ENCODE measurements at regions not wholly inside any gene's neighbourhood (a gene's known extent, or its start where the extent isn't known, plus 50 kb on each side); places are given as distances from the start of the nearest gene placed in this dataset.
A peak's percentile ranks its signal among the peaks of the same experiment; 100 is the strongest.

DNA sequence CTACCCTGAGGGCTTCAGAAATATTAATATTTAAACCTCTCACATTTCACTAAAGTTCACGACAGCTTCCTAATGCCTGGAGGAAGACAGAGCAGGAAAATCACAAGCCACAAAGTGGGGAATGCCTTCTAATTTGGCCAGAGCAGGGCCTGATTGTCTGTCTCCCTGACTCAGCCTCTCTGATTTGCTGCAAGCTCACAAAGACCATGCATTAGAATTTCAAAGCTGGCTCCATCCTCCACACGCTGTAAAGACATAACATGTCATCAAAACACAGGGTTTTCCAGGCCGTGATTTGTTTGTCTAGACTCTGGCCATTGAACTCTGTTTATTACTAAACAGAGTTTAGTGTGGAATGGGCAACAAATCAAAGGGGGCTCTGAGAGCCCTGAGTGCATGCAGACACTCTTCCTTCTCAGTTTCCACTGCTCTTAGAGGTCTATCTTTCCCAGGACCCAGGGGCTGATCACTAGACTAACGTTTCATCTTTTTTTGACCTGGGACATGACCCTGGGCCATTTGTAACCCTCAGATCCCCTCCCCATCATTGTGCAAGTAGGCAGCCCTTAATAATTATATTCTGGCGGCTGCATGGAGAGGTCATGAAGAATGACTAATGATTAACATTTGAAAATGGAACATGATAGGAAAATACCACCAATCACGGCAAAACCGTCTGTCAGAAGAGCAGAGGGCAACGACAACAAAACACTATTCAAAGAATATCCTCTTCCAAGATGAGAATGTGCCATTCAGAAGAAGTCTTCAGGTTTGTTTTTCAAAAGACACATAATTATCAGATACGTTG lies 140.2 kb downstream of the ENC1 start:
- no peak for DNase-seq (ENCODE audit: low read depth)

DNA sequence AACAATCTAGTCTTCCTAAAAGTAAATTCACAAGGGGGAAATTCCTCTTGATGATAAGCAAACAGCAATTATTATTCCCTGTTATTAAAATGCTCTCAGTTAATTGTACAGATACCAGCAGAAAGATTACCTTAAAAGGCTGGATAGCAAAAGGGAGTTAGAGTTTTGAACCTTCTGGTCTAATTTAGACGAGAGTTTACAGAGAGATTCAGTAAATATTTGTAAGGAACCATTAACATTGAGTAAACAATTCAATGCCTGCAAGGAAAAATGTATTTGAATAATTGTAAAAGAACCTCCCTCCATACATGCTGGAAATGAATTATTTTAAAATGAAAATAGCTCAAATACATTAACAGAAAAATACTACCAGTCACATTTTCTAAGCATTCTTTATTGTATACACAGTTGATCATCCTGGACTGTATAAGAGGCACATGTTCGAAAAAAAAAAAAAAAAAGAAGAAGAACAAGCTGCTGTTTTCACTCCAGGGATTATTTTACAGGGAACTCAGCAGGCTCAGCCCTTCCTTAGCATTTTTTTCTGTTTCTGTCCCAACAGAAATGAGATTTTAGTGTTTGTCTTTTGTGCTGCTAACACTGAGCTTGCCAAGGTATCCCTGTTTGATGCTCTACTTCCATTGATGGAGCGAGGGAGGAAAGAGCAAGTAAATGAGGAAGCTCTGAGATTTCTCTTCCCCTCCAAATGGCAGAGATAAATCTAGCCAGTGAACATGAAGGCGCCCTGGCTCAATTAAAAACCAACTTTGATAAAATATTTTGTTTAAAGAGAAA lies 141.1 kb downstream of the ENC1 start:
- no peak for DNase-seq (ENCODE audit: low read depth)

DNA sequence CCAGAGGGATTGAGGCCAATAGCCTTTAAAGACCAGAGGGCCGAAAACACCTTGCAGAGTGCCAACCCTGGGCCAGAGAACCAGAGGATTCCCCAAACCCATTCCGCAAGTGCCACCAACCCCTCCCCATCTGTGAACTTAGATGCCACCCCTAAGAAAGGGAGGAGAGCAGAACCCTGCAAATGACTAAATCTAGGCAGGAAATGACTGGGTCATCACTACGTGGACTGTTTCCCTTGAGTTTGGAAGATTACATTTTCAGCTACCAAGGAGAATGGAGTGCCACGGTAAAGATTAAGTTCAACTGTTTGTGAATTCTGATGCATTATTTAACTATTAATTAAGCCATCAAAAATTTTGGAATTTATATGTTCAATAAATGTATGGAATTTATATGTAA lies 142.8 kb downstream of the ENC1 start:
- peak; percentile 52 for DNase-seq (ENCODE audit: low read depth)

DNA sequence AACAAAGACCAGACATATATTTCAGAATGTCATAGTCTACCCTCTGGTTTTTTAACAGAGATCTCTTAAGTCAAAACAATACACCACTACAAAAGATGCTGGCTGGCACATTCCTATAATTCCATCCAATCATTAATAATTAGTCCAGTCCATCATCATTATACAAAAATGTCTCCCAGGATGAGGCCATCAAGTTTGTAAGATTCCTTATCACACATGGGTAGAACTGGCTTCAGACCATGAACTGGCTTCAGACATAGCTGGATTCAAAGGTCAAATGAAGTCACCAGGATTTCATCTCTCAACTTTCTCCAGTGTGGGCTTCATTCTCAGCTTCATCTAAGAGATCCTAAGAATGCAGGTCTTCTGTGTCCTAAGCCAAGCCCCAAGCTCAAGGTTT lies 147.1 kb downstream of the ENC1 start:
- DNase-seq (ENCODE audit: low read depth): peak; percentile 27

DNA sequence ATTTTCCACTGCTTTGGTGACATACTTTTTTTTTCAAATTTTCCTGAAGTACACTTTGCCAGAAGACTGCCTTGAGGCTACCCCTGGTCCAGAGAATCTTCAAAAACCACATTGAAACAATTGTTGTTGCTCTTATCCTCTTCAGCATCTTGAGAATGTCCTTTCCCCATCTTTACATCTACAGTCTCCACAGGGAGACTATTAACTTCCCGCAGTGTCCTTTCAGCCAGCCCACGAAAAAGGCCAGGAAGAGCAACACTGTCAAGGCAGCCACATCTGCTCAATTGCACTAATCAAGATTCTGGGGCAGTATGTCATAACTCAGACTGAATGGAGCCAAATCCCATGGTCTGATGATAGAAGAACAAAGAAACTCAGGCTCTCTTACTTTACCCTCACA lies 148.3 kb downstream of the ENC1 start:
- DNase-seq (ENCODE audit: low read depth): peak; percentile 13

DNA sequence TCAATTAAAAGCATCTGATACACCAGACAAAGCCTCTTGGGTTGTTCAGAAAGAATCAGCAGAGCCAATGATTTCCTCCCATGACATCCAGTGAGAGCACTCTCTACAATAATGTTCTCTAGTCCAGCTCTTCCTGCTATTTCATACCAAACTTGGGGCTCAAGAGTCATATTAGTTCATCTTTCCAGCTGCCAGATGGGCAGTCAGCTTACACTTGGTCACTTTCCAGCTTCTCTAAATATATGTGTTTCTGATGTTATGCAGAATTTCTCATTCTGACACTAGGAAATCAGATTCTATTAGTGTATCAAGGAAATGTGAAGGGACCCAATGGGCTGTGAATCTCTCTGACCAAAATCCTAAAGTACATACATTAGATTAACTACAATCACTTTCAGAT lies 148.9 kb downstream of the ENC1 start:
- no peak for DNase-seq (ENCODE audit: low read depth)

DNA sequence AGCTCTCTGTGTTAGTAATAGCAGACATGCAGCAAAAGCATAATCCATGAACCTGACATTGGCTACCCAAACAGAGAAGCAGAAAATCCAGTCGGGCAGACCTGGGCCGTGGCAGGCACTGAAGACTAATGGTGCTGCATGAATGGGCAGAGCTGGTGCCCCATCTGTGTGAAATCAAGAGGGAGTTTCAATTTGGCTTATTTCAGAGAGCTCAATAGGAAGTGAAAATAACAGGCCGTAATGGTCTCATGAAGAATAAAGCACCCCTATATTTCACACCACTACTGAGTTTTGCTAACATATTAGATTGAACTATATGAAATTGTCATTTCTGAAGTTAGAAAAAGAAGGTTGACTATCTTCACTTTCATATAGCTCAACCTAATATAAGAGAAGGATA lies 149.7 kb downstream of the ENC1 start:
- DNase-seq (ENCODE audit: low read depth): no peak

DNA sequence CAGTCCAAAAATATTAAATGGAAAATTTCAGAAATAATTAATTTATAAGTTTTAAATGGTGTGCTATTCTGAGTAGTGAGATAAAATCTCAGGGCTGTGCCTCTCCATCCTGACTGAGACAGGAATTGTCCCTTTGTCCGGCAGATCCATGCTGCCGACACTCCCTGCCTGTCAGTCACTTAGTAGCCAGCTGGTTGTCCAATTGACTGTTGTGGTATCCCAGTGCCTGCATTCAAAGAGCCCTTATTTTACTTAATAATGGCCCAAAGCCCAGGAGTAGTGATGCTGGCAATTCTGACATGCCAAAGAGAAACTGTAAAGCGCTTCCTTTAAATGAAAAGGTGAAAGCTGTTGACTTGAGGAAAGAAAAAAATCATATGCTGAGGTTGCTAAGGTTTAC lies 157.5 kb downstream of the ENC1 start:
- no peak for DNase-seq (ENCODE audit: low read depth)

DNA sequence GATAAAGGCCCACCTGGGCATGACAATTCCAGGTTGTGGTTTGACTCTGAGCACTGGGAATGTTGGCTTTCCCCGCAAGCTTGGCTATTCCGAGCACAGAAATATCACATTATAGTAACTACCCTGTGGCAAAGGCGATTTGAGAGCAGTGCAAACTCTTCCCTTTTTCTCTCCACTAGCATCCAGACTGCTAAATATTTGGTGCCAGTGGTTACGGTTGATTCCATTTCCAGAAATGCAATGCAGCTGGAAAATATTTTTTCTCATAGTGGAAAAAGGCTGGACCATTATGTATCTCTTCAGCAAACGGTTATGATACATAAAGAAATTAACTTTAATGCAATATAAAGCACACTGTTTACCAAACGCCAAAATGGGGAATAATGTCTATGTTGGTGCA lies 158.0 kb downstream of the ENC1 start:
- DNase-seq (ENCODE audit: low read depth): no peak

DNA sequence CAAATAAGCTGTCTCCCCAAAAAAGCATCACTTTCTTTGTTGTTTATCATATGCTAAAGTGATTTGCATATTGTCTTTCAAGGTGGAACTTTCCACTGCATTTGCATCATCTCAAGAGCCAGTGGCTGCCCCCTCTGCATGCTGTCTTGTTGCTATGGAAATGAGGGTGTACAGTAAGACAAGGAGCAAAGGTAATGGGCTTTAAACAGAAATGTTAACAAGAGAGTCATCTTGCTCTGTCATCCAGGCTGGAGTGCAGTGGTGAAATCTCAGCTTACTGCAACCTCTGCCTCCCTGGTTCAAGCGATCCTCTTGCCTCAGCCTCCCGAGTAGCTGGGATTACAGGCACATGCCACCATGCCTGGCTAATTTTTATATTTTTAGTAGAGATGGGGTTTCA lies 159.2 kb downstream of the ENC1 start:
- peak; percentile 13 for DNase-seq (ENCODE audit: low read depth)

DNA sequence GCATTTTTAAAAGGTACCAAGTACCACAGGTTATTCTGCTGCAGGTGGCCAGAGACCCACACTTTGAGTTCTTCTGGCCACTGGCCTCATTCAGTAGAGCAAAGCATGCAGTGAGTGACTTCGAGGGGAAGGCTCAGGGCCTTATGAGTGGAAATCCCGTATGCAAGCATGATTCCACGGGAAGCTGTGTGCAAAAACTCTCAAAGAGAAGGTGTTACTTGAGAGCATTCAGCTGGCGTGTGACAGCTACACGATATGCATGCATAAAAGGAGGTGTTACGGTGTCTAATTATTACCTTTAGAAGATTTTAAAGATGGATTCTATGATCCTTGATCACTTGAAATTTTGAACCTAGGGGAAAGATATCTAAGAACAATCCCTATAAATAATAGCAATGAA lies 160.3 kb downstream of the ENC1 start:
- no peak for DNase-seq (ENCODE audit: low read depth)

DNA sequence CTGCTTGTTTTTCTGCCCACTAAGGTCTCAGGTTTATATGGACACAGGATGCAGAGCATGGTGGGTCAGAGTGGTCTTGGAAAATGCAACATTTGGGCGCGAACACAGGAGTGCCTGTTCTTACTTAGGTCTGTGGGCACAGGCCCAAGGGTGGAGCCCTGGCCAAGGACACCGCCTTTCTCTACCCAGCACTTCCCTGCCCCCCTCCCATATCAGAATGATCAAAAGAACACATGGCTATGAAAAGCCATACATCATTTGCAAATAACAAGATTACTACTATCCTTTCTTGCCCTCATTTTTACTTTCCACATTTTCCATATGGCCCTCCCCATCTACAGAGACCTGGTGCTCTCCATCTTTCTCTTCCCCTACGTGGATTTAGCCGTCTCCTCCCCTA lies 162.2 kb downstream of the ENC1 start:
- no peak for DNase-seq (ENCODE audit: low read depth)

DNA sequence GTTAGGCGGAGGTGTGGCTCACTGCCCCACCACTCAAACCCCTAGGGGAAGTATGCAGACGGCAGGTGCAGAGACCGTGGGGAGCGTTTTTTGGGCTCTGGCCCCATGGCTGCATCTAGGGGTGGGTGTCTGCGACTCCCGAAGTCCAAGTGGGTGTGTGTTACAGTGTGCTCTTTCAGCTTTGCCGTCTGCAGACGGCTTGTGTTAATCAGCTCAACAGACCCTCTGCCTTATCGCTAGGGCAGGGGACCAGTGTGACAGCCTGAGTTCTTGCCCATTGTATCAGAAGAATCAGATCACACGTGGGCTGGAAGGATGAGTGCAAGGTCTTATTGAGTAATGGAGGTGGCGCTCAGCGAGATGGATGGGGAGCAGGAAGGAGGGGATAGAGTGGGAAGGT lies 162.8 kb downstream of the ENC1 start:
- no peak for DNase-seq (ENCODE audit: low read depth)

DNA sequence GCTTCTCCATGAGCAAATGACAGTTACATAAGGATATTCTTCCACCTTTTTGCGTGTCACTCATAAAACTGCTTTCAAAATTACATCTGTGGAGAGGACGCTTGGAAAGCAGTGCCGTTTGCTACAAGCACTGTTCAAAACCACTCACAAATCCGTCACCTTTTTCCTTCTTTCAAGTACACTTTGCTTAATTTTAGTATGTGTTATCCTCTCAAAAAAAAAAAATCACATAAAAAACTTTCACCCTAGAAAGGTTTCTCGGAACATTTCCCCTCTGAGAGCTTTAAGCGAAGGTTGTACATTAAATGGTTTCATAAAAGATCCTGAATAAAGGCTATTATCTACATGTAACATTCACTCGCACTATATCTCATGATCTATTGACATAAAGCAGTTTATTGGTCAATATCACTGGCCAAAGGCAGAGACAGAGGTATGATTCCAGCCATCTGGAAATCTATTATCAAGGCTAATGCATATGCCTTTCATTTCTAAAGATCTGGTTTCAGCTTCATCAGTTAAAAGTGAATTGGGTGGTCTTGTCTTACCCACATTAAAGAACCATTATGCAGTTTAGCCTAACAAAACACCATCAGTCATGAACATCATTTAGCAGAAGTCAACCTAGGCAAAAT lies 163.6 kb downstream of the ENC1 start:
- DNase-seq (ENCODE audit: low read depth): no peak

DNA sequence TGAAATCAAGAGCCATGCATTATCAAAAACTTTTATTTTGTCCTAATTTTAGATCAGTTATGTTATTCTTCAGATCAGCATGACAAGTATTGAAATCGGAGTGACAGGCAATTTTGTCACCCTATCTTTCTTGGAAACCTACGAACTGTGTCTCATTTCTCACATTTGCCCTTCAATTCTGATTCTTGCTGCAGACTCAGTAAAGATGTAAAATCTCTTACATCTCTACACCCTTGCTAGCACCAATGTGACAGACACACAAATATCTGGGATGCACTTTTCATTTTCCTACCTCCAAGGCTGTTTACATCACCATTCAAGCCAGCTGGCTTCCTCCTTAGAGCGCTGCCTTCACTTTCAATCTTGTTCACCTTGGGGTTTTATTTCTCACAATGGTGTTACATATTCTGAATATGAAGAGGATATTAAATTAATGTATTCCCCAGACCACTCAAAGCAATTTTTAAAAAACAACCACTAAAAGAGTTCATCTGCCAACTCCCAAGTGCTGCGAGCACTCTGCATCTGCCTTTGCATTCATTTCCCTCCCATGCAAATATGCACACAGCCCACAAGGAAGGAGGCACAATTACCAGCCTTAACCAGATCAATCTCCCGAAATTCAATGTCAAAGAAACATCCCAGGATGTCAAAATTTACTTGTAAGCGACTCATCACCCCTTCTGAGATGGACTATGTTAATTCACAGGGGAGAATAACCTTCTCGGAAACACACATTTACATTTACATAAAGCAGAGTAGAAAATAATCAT lies 164.3 kb downstream of the ENC1 start:
- DNase-seq (ENCODE audit: low read depth): no peak

DNA sequence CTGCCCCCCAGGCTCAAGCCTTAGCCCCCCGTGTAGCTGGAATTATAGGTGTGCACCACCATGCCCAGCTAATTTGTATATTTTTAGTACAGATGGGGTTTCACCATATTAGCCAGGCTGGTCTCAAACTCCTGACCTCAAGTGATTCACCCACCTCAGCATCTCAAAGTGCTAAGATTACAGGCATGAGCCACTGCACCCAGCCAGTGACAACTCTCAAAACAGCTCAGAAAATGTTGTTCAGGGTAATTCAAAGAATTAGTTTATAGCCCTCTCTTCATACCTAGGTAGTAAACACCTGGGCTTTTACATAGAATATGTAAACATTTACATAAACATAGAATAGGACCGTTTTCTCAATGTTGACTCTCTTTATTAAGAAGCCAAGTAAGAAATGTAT lies 168.7 kb downstream of the ENC1 start:
- DNase-seq (ENCODE audit: low read depth): peak; percentile 45

DNA sequence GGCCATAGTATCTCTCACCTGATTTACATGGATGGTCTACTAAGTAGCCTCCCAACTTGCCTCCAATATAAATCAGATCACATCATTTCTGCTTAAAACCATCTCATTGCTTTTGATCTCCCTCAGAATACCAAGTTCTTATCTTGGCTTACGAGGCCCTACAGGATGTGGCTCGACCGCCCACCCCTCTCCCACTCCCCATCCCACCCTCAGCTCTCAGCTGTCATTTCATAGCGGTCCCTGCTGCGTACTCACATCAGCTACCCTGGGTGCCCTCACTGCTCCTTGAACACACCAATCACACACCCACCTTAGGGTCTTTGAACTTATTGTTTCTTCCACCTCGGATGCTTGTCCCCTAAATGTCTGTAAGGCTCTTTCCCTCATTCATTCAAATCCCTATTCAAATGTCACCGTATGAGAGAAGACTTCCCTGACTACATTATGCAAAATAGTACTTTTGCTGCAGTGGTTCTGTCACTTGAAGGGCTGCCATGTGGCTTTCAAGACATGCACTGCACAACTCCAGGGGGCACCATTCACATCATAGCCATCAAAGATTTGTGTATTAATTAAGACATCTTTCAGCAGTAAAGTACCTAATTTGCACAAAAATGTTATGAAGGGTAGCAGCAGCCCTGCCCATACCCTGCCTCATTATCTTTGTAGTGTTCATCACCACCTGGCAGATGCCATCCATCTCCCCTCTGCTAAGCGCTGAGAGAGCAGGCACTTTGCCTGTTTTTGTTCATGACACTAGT lies 171.1 kb downstream of the ENC1 start:
- DNase-seq (ENCODE audit: low read depth): no peak

DNA sequence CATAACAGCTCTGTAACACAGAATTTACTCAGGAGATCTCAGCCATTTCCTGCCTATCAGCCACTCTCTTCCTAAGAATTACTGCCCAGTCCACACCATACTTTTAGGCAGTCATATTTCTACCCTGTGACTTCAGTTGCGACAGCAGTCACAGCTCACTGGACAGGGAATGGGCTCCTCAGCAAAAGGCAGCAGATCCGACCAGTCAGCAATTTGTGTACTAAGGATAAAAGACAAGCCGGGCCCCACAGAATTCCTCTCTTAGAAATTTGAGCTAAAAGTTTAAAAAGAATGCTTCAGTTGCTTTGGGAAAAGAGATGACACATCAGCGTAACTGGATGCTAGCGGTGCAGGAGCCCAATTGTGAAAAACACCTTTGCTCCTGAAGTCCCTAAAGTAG lies 172.1 kb downstream of the ENC1 start:
- DNase-seq (ENCODE audit: low read depth): no peak

DNA sequence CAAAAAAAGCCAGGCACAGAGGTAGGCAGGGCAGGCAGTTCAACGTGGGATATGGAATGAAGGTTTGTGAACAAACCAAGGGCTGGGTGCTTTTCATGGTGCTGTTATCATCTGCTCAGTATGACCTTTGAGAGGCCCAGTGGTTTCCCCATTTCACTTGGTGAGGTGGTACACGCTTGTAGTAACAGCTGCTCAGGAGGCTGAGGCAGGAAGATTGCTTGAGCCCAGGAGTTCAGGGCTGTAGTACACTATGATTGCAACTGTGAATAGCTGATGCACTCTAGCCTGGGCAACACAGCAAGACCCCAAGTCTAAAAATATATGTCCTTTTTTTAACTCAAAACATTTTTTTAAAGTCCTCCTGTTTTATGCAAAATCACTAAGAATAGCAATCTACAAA lies 174.8 kb downstream of the ENC1 start:
- DNase-seq (ENCODE audit: low read depth): no peak

DNA sequence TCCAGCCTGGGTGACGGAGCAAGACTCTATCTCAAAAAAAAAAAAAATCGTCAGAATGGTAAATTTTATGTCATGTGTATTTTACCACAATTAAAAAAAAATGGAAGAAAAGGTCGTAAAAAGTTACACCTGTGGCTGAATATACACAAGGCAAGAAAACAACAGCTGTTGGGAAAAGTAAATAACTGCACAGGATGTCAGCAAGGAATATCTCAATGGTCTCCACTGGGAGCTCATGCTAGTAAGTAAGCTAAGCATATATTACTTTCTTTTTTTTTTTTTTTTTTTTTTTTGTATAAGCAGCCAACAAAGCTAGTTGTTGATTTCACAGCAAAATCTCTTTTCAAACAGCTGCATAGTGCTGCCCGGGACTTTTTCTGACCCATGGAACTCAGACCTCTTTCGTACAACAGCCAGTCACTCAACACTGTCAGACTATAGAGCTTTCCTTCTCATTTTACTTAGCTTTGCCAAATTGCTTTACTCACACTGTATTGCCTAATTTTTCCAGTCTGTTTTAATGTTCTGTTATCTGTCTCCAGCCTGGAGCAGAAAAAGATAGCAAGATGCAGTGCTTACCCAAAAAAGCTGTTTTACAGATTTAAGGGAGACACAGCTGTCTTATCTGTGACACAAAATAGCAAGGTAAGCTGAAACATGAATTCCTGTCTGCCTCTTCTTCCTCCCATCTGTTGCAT lies 175.9 kb downstream of the ENC1 start:
- no peak for DNase-seq (ENCODE audit: low read depth)

DNA sequence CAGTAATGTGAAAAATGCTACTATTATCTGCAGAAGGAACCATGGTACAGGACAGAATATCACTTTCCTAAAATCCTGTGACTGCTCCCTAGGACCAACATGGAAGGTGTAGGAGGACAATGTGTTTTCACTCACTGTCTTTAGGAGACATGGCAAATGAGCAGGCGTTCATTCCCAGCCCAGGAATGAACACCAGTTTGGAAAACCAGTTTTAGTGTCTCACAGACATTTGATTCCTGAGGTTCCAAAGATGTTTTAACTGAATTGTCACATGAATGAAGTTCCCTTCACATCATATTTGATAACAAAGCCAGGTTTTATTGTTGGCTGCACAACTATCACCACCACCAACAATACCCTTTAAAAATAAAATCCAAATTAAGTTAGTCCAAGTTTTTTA lies 178.2 kb downstream of the ENC1 start:
- no peak for DNase-seq (ENCODE audit: low read depth)
